ENCODE measurements at regions not wholly inside any gene's neighbourhood (a gene's known extent, or its start where the extent isn't known, plus 50 kb on each side); places are given as distances from the start of the nearest gene placed in this dataset.
"Not testable (repeated sequence)": the region's sequence is repeated elsewhere in the genome, so short reads cannot be mapped to it uniquely, and the experiment has no call there.

DNA sequence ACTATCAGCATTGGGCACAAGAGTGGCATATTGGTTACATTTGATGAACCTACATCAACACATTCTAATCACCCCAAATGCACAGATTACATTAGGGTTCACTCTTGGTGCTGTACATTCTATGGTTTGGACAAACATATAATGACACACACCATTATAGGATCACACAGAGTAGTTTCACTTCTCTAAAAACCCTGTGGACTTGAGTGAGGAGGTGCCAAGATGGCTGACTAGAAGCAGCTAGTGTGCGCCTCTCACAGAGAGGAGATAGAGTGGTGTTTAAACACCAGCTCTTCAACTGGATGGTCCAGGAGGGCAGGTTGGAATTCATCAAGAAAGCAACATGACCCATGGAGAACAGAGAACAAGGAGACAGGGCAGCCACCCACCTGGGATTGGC, 265.6 kb downstream of the TDRD3 start:
- Histone ChIP-seq H3K36me3 (ENCODE audit: control insufficient read depth, insufficient read depth, low read length) (no peaks in the 10 kb centered on the region), H3K27me3 (replicated peaks; ENCODE audit: control insufficient read depth, insufficient read depth, low read length) (no peaks in the 10 kb centered on the region), H3K4me3 (replicated peaks; ENCODE audit: low read depth, low read length) (no peak overlapping the region)
- TF ChIP-seq, protein P1, sequence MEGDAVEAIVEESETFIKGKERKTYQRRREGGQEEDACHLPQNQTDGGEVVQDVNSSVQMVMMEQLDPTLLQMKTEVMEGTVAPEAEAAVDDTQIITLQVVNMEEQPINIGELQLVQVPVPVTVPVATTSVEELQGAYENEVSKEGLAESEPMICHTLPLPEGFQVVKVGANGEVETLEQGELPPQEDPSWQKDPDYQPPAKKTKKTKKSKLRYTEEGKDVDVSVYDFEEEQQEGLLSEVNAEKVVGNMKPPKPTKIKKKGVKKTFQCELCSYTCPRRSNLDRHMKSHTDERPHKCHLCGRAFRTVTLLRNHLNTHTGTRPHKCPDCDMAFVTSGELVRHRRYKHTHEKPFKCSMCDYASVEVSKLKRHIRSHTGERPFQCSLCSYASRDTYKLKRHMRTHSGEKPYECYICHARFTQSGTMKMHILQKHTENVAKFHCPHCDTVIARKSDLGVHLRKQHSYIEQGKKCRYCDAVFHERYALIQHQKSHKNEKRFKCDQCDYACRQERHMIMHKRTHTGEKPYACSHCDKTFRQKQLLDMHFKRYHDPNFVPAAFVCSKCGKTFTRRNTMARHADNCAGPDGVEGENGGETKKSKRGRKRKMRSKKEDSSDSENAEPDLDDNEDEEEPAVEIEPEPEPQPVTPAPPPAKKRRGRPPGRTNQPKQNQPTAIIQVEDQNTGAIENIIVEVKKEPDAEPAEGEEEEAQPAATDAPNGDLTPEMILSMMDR (IDR thresholded peaks at IDR 0.05; ENCODE audit: insufficient read depth, low read length, poor library complexity, severe bottlenecking): no peak
- no peak for DNase-seq (ENCODE audit: extremely low read depth, insufficient read length)

DNA sequence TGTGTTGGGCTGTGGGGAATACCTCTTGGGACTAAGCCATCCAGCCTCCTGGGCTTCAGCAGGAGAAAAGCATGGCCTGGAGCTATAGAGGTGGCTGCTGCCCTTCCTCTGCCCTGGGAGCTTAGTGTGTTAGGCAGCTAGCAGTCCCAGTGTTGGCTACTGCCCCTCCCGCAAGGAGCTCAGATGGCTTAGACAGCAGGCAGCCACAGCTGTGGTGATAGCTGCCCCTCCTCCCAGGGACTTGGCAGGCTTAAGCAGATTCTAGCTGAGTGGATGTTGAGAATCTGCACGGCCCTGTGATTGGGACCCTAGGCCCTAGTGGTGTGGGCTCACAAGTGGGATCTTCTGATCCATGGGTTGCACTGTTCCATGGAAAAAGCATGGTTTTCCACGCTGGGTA, 264.5 kb downstream of the TDRD3 start:
- Histone ChIP-seq H3K27me3 (replicated peaks; ENCODE audit: control insufficient read depth, insufficient read depth, low read length) (no peaks in the 10 kb centered on the region), H3K4me3 (replicated peaks; ENCODE audit: low read depth, low read length) (no peak overlapping the region), H3K36me3 (ENCODE audit: control insufficient read depth, insufficient read depth, low read length) (no peaks in the 10 kb centered on the region)
- no peak for DNase-seq (ENCODE audit: extremely low read depth, insufficient read length)
- TF ChIP-seq, protein P1 (IDR thresholded peaks at IDR 0.05; ENCODE audit: insufficient read depth, low read length, poor library complexity, severe bottlenecking): no peak

DNA sequence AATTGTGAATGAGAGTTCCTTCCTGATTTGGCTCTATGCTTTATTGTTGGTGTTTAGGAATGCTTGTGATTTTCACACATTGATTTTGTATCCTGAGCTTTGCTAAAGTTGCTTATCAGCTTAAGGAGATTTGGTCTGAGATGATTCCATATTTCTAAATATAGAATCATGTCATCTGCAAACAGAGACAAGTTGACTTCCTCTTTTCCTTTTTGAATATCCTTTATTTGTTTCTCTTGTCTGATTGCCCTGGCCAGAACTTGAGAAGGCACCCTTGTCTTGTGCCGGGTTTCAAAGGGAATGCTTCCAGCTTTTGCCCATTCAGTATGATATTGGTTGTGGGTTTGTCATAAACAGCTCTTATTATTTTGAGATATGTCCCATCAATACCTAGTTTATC, 260.6 kb downstream of the TDRD3 start:
- DNase-seq (ENCODE audit: extremely low read depth, insufficient read length); H3K36me3 ChIP-seq (ENCODE audit: control insufficient read depth, insufficient read depth, low read length); H3K4me3 ChIP-seq (replicated peaks; ENCODE audit: low read depth, low read length); H3K27me3 ChIP-seq (replicated peaks; ENCODE audit: control insufficient read depth, insufficient read depth, low read length): not testable (repeated sequence)

DNA sequence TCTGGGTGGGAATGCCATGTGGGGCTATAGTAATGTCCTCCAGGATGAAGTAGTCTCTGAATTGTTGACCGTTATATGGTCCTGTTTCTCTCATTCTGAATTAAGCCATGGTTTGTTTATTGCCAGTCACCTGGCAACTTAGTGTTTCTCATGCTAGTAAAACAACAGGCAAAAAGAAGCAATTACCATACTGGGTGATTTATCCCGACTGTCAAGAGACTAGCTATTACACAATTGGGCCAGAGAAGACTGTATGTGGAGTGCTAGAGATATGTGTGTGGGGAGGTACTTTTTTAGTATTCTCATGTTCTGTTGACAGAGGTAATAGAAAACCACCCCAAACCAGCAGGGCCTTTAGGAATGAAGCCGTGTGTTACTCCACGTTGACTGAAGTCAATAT, 258.2 kb downstream of the TDRD3 start:
- TF ChIP-seq, protein P1 (IDR thresholded peaks at IDR 0.05; ENCODE audit: insufficient read depth, low read length, poor library complexity, severe bottlenecking): no peak
- no peak for DNase-seq (ENCODE audit: extremely low read depth, insufficient read length)
- Histone ChIP-seq H3K36me3 (ENCODE audit: control insufficient read depth, insufficient read depth, low read length) (no peaks in the 10 kb centered on the region), H3K4me3 (replicated peaks; ENCODE audit: low read depth, low read length) (no peak overlapping the region), H3K27me3 (replicated peaks; ENCODE audit: control insufficient read depth, insufficient read depth, low read length) (no peaks in the 10 kb centered on the region)

DNA sequence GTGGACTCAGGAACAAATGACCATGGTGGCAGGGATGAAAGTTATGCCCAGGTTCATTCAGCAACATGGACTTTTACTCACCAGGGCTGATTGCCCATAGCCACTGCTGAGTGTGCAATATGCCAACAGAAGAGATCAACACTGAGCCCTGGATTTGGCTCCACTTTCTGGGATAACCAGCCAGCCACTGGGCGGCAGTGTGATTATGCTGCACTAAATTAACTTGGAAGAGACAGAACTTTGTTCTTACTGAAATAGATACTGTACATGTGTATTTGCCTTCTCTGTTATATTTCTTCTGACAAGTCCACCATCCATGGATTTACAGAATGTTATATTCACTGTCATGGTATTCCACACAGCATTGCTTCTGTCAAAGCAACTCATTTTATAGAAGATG, 257.4 kb downstream of the TDRD3 start:
- H3K4me3 ChIP-seq (replicated peaks; ENCODE audit: low read depth, low read length): no peak overlapping the region
- TF ChIP-seq, protein P1 (IDR thresholded peaks at IDR 0.05; ENCODE audit: insufficient read depth, low read length, poor library complexity, severe bottlenecking): peak; percentile 47
- no peak for DNase-seq (ENCODE audit: extremely low read depth, insufficient read length)
- no peaks in the 10 kb centered on the region for H3K36me3 ChIP-seq (ENCODE audit: control insufficient read depth, insufficient read depth, low read length)
- no peaks in the 10 kb centered on the region for H3K27me3 ChIP-seq (replicated peaks; ENCODE audit: control insufficient read depth, insufficient read depth, low read length)

DNA sequence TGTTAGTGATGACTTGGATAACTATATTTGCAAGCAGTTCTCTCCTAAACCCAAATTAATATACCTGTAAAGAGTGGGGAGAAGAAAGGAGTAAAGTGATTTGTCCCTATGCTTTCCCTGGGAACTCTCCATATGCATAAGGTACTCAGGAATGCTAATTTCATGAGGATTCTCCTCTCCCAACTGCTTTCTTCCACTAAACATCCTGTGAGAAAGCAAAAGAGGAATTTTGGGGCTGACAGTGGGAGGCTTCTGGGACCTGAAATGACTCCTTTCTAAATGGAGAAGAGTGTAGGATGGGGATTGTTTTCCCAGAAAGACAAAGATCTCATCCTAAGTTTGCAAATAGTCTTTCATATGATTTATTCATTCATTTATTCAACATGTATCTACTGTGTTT, 250.5 kb downstream of the TDRD3 start:
- DNase-seq (ENCODE audit: extremely low read depth, insufficient read length): no peak
- H3K4me3 ChIP-seq (replicated peaks; ENCODE audit: low read depth, low read length): no peak overlapping the region
- TF ChIP-seq, protein P1 (IDR thresholded peaks at IDR 0.05; ENCODE audit: insufficient read depth, low read length, poor library complexity, severe bottlenecking): no peak
- no peaks in the 10 kb centered on the region for H3K36me3 ChIP-seq (ENCODE audit: control insufficient read depth, insufficient read depth, low read length)
- no peaks in the 10 kb centered on the region for H3K27me3 ChIP-seq (replicated peaks; ENCODE audit: control insufficient read depth, insufficient read depth, low read length)
